H1 (cell line): ENCODE measurements at regions not wholly inside any gene's neighbourhood (a gene's known extent, or its start where the extent isn't known, plus 50 kb on each side); places are given as distances from the start of the nearest gene placed in this dataset.

ENCODE experiments used
- ATF2 ChIP-seq: IDR thresholded peaks from 2 replicates; pipeline ENCODE4 v1.6.1; 2012; ENCODE audit warnings: low read length, inconsistent platforms
- CHD2 ChIP-seq: IDR thresholded peaks from 2 replicates; pipeline ENCODE4 v1.6.1; 2012; ENCODE audit warnings: low read length, improper control_type of control experiment
- KDM1A ChIP-seq: fragments of 200-600, 300-600 bp; sonication (generic); IDR thresholded peaks from 2 replicates; pipeline ENCODE4 v1.7.1; 2016; ENCODE audit warnings: mild to moderate bottlenecking, low read length, borderline replicate concordance
- KDM4A ChIP-seq: IDR thresholded peaks from one replicate; pipeline ENCODE4 v1.7.1; 2012; ENCODE audit warnings: low read depth, mild to moderate bottlenecking, moderate library complexity, low read length, inconsistent platforms; ENCODE audit not compliant: severe bottlenecking

- TF ChIP-seq ATF2 (no peak), CHD2 (no peak), KDM4A (no peak), KDM1A (no peak)
- TF ChIP-seq, all 59 proteins: peak for 3
Measured at GRCh38 chr9:105157171-105157583, 87.3 kb upstream of the SLC44A1 start (continued).
